NCI-H2081 treated with DMSO at 0.1 percent for 48 hours (cell line): ENCODE measurements at regions not wholly inside any gene's neighbourhood (a gene's known extent, or its start where the extent isn't known, plus 50 kb on each side); places are given as distances from the start of the nearest gene placed in this dataset.
A peak's percentile ranks its signal among the peaks of the same experiment; 100 is the strongest.

Experiments used
- DNase-seq: peaks from one replicate; lab custom pipeline; 2025; lab: John Stamatoyannopoulos, UW

- no peak for DNase-seq
These were observed 60.6 kb upstream of the CD34 start for GRCh38 chr1:207971331-207972219.

GRCh38 chr1:207970329-207971233 lies 59.7 kb upstream of the CD34 start:
- no peak for DNase-seq

GRCh38 chr1:207969528-207969927 lies 58.6 kb upstream of the CD34 start:
- DNase-seq: no peak

- DNase-seq: no peak
These were observed 57.6 kb upstream of the CD34 start for GRCh38 chr1:207968521-207969009.

GRCh38 chr1:207967703-207968102 lies 56.8 kb upstream of the CD34 start:
- no peak for DNase-seq

- DNase-seq: no peak
These were observed 55.6 kb upstream of the CD34 start for GRCh38 chr1:207966521-207966920.

- no peak for DNase-seq
These were observed 54.8 kb upstream of the CD34 start for GRCh38 chr1:207965392-207966387.

GRCh38 chr1:207964195-207964966 lies 53.5 kb upstream of the CD34 start:
- DNase-seq: no peak

GRCh38 chr1:207963427-207964194 lies 52.7 kb upstream of the CD34 start:
- peak; percentile 55 for DNase-seq

GRCh38 chr1:207962716-207963426 lies 51.9 kb upstream of the CD34 start:
- DNase-seq: no peak
